Endodermal cell (in vitro differentiated cells): ENCODE measurements at regions not wholly inside any gene's neighbourhood (a gene's known extent, or its start where the extent isn't known, plus 50 kb on each side); places are given as distances from the start of the nearest gene placed in this dataset.
A peak's percentile ranks its signal among the peaks of the same experiment; 100 is the strongest.

ENCODE experiments used
- DNase-seq: peaks from one replicate; pipeline ENCODE4 v3.0.0-alpha.2; 2017
- H3K27ac ChIP-seq: 2 replicates; pipeline ENCODE4 v1.5.1; 2013; ENCODE audit warnings: mild to moderate bottlenecking, low read depth, low read length, moderate library complexity
- H3K27me3 ChIP-seq: 2 replicates; pipeline ENCODE4 v1.6.1; 2013; ENCODE audit warnings: mild to moderate bottlenecking, low read length, moderate library complexity; ENCODE audit not compliant: insufficient read depth, control insufficient read depth, poor library complexity, severe bottlenecking
- H3K36me3 ChIP-seq: 2 replicates; pipeline ENCODE4 v1.7.0; 2013; ENCODE audit warnings: mild to moderate bottlenecking, low read length, moderate library complexity; ENCODE audit not compliant: control insufficient read depth, insufficient read depth
- H3K4me1 ChIP-seq: one replicate; pipeline ENCODE4 v1.7.0; 2013; ENCODE audit warnings: low read length; ENCODE audit not compliant: control insufficient read depth, insufficient read depth
- H3K4me3 ChIP-seq: 2 replicates; pipeline ENCODE4 v1.5.1; 2013; ENCODE audit warnings: mild to moderate bottlenecking, low read length, moderate library complexity
- H3K9ac ChIP-seq: 2 replicates; pipeline ENCODE4 v1.6.1; 2013; ENCODE audit warnings: mild to moderate bottlenecking, low read length, moderate library complexity; ENCODE audit not compliant: poor library complexity, severe bottlenecking; ENCODE audit errors: extremely low read depth
- H3K9me3 ChIP-seq: 2 replicates; pipeline ENCODE4 v1.6.1; 2013; ENCODE audit warnings: mild to moderate bottlenecking, low read length, moderate library complexity; ENCODE audit not compliant: control insufficient read depth
- H3K27ac Mint-ChIP-seq: 2 replicates; pipeline ENCODE4 v1.8.0; 2020; ENCODE audit warnings: mixed read lengths
- H3K27me3 Mint-ChIP-seq: 2 replicates; pipeline ENCODE4 v1.8.0; 2021; ENCODE audit warnings: mild to moderate bottlenecking, mixed read lengths; ENCODE audit not compliant: insufficient read depth
- H3K36me3 Mint-ChIP-seq: 2 replicates; pipeline ENCODE4 v1.8.0; 2020; ENCODE audit warnings: low read depth, mixed read lengths
- H3K4me1 Mint-ChIP-seq: 2 replicates; pipeline ENCODE4 v1.8.0; 2020; ENCODE audit warnings: mixed read lengths
- H3K4me3 Mint-ChIP-seq: 2 replicates; pipeline ENCODE4 v1.8.0; 2020; ENCODE audit warnings: mild to moderate bottlenecking, moderate library complexity, mixed read lengths
- H3K9me3 Mint-ChIP-seq: 2 replicates; pipeline ENCODE4 v1.8.0; 2020; ENCODE audit warnings: mild to moderate bottlenecking, mixed read lengths
- CTCF ChIP-seq: fragments of 200-600 bp; sonication (generic); conservative IDR thresholded peaks from 2 replicates; pipeline ENCODE4 v1.5.0; 2021; ENCODE audit warnings: antibody characterized with exemption, mild to moderate bottlenecking
- WGBS, 2 experiments: methylation state at CpG; one replicate each; pipeline versions ENCODE4 v1.1.5 to v1.1.7; 2013; ENCODE audit warnings: missing lambda C conversion rate in 2 of 2, mixed read lengths in 1 of 2; ENCODE audit not compliant: insufficient coverage in 1 of 2, insufficient read length in 1 of 2; 5-methylcytosine and 5-hydroxymethylcytosine counted together

- DNase-seq: no peak
- no peak for TF ChIP-seq CTCF
- peaks cover 3% of the 10 kb centered on the region for H3K36me3 Mint-ChIP-seq
- Histone ChIP-seq H3K9me3 (peaks cover 10% of the 10 kb centered on the region), H3K27me3 (no peaks in the 10 kb centered on the region), H3K27ac (no peak overlapping the region), H3K36me3 (no peaks in the 10 kb centered on the region), H3K4me3 (no peak overlapping the region), H3K4me1 (no peaks in the 10 kb centered on the region), H3K9ac (no peak overlapping the region)
- H3K9me3 Mint-ChIP-seq: peaks cover 10% of the 10 kb centered on the region
- no peak overlapping the region for H3K27ac Mint-ChIP-seq
- H3K4me3 Mint-ChIP-seq: no peak overlapping the region
- WGBS, 2 experiments: 71 to 82% methylated on average over 2 to 3 of the region's 3 CpGs
- peaks cover 9% of the 10 kb centered on the region for H3K4me1 Mint-ChIP-seq
- H3K27me3 Mint-ChIP-seq: no peaks in the 10 kb centered on the region
Measured at GRCh38 chr5:142446960-142447279, 122.1 kb upstream of the SPRY4 start.

- WGBS, 2 experiments: 90 to 100% methylated on average over 1 to 5 of the region's 5 CpGs
- no peak for TF ChIP-seq CTCF
- no peak for DNase-seq
Measured at GRCh38 chr5:142446131-142446959, 121.5 kb upstream of the SPRY4 start.

GRCh38 chr5:142445266-142445665 lies 120.4 kb upstream of the SPRY4 start:
- no peaks in the 10 kb centered on the region for H3K27me3 ChIP-seq
- WGBS, 2 experiments: 98 to 100% methylated on average over 5 of the region's 5 CpGs

More at GRCh38 chr5:142446131-142446959, 121.5 kb upstream of the SPRY4 start:
- no peak overlapping the region for H3K4me3 Mint-ChIP-seq
- peak overlapping the region; percentile 65 for H3K27ac Mint-ChIP-seq
- H3K4me1 ChIP-seq: no peaks in the 10 kb centered on the region
- H3K27ac ChIP-seq: no peak overlapping the region
- peaks cover 10% of the 10 kb centered on the region for H3K9me3 Mint-ChIP-seq
- peaks cover 3% of the 10 kb centered on the region for H3K36me3 Mint-ChIP-seq
- no peaks in the 10 kb centered on the region for H3K27me3 ChIP-seq
- peaks cover 10% of the 10 kb centered on the region for H3K9me3 ChIP-seq
- no peaks in the 10 kb centered on the region for H3K36me3 ChIP-seq
- no peaks in the 10 kb centered on the region for H3K27me3 Mint-ChIP-seq
- H3K9ac ChIP-seq: no peak overlapping the region
- no peak overlapping the region for H3K4me3 ChIP-seq
- H3K4me1 Mint-ChIP-seq: peaks cover 13% of the 10 kb centered on the region

More at GRCh38 chr5:142445266-142445665, 120.4 kb upstream of the SPRY4 start:
- Histone ChIP-seq H3K9ac (no peak overlapping the region), H3K36me3 (no peaks in the 10 kb centered on the region), H3K4me1 (no peaks in the 10 kb centered on the region), H3K4me3 (no peak overlapping the region), H3K27ac (no peak overlapping the region), H3K9me3 (no peaks in the 10 kb centered on the region)
- no peaks in the 10 kb centered on the region for H3K27me3 Mint-ChIP-seq
- DNase-seq: no peak
- peak; percentile 27 for TF ChIP-seq CTCF
- H3K36me3 Mint-ChIP-seq: peaks cover 2% of the 10 kb centered on the region
- peaks cover 4% of the 10 kb centered on the region for H3K9me3 Mint-ChIP-seq
- peaks cover 16% of the 10 kb centered on the region for H3K4me1 Mint-ChIP-seq
- H3K27ac Mint-ChIP-seq: no peak overlapping the region
- H3K4me3 Mint-ChIP-seq: no peak overlapping the region
